ENCODE measurements at regions not wholly inside any gene's neighbourhood (a gene's known extent, or its start where the extent isn't known, plus 50 kb on each side); places are given as distances from the start of the nearest gene placed in this dataset.

- H3K4me3 ChIP-seq (ENCODE audit: low read depth in 2 of 2, low read length in 1 of 2) = no peak overlapping the region
- H3K36me3 ChIP-seq (replicated peaks in 1 of 2; ENCODE audit: control insufficient read depth in 1 of 2, insufficient read depth in 2 of 2, low read length in 1 of 2) = no peaks in the 10 kb centered on the region
- no peaks in the 10 kb centered on the region for H3F3A ChIP-seq (replicated peaks; ENCODE audit: insufficient read depth)
- H3K4me2 ChIP-seq = no peak overlapping the region
- no peaks in the 10 kb centered on the region for H3K27me3 ChIP-seq (ENCODE audit: insufficient read depth)
- H2AFZ ChIP-seq (ENCODE audit: low read depth) = no peak overlapping the region
- ChIA-PET CTCF (interaction anchor here (1.5 kb wide), 1 partner anchor 54 kb away, joined by 6 read pairs; no protein-coding TSS in a partner anchor), POLR2A (no interaction called here)
- no peaks in the 10 kb centered on the region for H4K20me1 ChIP-seq (ENCODE audit: insufficient read depth)
- no peaks in the 10 kb centered on the region for H3K4me1 ChIP-seq (ENCODE audit: control insufficient read depth in 1 of 2, insufficient read depth in 2 of 2, low read depth in 1 of 2, low read length in 1 of 2)
- no peaks in the 10 kb centered on the region for H3K9me3 ChIP-seq
- H3K27ac ChIP-seq (ENCODE audit: low read depth in 2 of 2, low read length in 1 of 2) = no peak overlapping the region
- H3K79me2 ChIP-seq (ENCODE audit: insufficient read depth) = no peaks in the 10 kb centered on the region
- H3K9me2 ChIP-seq = no peaks in the 10 kb centered on the region
- no peak overlapping the region for H3K9ac ChIP-seq
- TF ChIP-seq SIN3A (IDR thresholded peaks at IDR 0.05; ENCODE audit: borderline replicate concordance, low read depth, low read length) = no peak
- TF ChIP-seq USF1 (IDR thresholded peaks at IDR 0.05; ENCODE audit: borderline replicate concordance, low read depth) = no peak
- no peak for TF ChIP-seq CTCF (IDR thresholded peaks at IDR 0.05)
- TF ChIP-seq MEF2A (IDR thresholded peaks at IDR 0.05; ENCODE audit: borderline replicate concordance, low read depth) = no peak
- TF ChIP-seq YY1 (IDR thresholded peaks at IDR 0.05; ENCODE audit: low read depth) = no peak
- no peak for TF ChIP-seq ZBTB33 (IDR thresholded peaks at IDR 0.05; ENCODE audit: borderline replicate concordance, low read depth)
- no peak for TF ChIP-seq MXI1 (IDR thresholded peaks at IDR 0.05; ENCODE audit: low read depth, low read length)
- TF ChIP-seq CHD2 (IDR thresholded peaks at IDR 0.05; ENCODE audit: low read length, partially characterized antibody) = no peak
- no peak for TF ChIP-seq POLR2AphosphoS5 (IDR thresholded peaks at IDR 0.05; ENCODE audit: low read depth, low read length)
- TF ChIP-seq FOXJ3 (CRISPR knock-in tag; IDR thresholded peaks at IDR 0.05) = no peak
- TF ChIP-seq EZH2phosphoT487 (IDR thresholded peaks at IDR 0.05; ENCODE audit: borderline replicate concordance, low read depth) = no peak
- no peak for TF ChIP-seq FOSL2 (IDR thresholded peaks at IDR 0.05; ENCODE audit: borderline replicate concordance, low read depth)
- TF ChIP-seq FOXM1 (IDR thresholded peaks at IDR 0.05; ENCODE audit: low read depth) = no peak
- TF ChIP-seq REST (IDR thresholded peaks at IDR 0.05; ENCODE audit: low read depth, low read length) = no peak
- TF ChIP-seq RFX5 (IDR thresholded peaks at IDR 0.05; ENCODE audit: low read length) = no peak
- TF ChIP-seq NRF1 (IDR thresholded peaks at IDR 0.05; ENCODE audit: low read depth, low read length) = no peak
- TF ChIP-seq RCOR1 (IDR thresholded peaks at IDR 0.05; ENCODE audit: low read length) = no peak
- no peak for DNase-seq
- WGBS (ENCODE audit: low lambda C conversion rate) = 41% methylated on average over 11 of the region's 12 CpGs
Measured at GRCh38 chr12:108046650-108047049, 82.4 kb upstream of the WSCD2 start.

Measured in SK-N-SH (cell line).